ENCODE measurements at regions not wholly inside any gene's neighbourhood (a gene's known extent, or its start where the extent isn't known, plus 50 kb on each side); places are given as distances from the start of the nearest gene placed in this dataset.

DNA sequence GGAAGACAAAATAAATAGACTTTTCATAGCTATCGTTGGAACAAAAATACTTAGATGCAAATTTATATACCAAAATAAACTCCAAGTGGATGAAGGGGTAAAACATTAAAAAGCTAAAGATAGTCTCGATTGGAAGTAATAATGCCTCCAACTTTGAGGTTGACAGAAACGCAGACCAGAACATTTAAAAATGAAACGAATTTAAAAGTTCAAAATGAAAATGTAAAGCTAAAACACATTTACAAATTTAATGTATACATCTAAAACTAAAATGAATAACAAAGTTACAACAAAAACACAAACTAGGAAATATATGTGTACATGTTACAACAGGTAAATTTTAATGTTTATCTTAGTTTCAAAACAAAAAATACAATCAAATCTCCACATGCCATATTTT, 107.5 kb upstream of the AKR1E2 start:
- WGBS, result 76% methylated on average over 4 of the region's 4 CpGs
- no peak for DNase-seq (ENCODE audit: low spot score)

DNA sequence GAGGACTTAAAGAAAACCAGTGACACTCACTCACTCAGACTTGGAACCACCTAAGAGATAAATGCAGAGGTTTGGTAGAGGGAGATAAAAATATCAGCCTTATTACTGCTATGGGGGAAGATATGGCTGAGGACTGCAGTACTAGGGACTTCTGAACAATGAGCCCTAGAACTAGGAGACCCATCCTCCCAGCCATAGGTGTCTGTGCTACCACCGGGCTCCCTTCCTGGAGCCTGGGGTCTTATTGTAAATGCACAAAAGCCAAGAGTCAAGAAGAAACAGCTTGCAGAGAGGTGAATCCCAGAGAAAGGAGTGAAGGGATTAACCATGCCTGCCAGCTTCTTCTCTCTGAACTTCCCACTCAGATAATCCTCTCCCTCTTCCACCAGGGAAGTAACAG, 108.3 kb upstream of the AKR1E2 start:
- Histone ChIP-seq H3K36me3 (ENCODE audit: control insufficient read depth in 4 of 4, insufficient read depth in 3 of 4, low read depth in 1 of 4, low read length in 3 of 4) (no peaks in the 10 kb centered on the region), H3K9me3 (ENCODE audit: control insufficient read depth in 4 of 4, low read length in 3 of 4) (no peaks in the 10 kb centered on the region), H3K4me3 (ENCODE audit: low read depth in 1 of 3, low read length in 3 of 3) (no peak overlapping the region), H3K27ac (ENCODE audit: low read depth in 1 of 2, low read length in 2 of 2) (no peak overlapping the region), H3K4me1 (ENCODE audit: control insufficient read depth in 4 of 4, insufficient read depth in 4 of 4, low read length in 3 of 4) (no peaks in the 10 kb centered on the region), H3K9ac (ENCODE audit: low read depth in 1 of 2, low read length in 2 of 2) (no peak overlapping the region), H3K27me3 (ENCODE audit: control insufficient read depth in 4 of 4, insufficient read depth in 4 of 4, low read length in 3 of 4) (peaks cover 0 to 2% (median 0%) of the 10 kb centered on the region in 4 donors)
- DNase-seq (ENCODE audit: low spot score), result no peak
- 72% methylated on average over 1 of the region's 1 CpG for WGBS
- TF ChIP-seq, protein P1, sequence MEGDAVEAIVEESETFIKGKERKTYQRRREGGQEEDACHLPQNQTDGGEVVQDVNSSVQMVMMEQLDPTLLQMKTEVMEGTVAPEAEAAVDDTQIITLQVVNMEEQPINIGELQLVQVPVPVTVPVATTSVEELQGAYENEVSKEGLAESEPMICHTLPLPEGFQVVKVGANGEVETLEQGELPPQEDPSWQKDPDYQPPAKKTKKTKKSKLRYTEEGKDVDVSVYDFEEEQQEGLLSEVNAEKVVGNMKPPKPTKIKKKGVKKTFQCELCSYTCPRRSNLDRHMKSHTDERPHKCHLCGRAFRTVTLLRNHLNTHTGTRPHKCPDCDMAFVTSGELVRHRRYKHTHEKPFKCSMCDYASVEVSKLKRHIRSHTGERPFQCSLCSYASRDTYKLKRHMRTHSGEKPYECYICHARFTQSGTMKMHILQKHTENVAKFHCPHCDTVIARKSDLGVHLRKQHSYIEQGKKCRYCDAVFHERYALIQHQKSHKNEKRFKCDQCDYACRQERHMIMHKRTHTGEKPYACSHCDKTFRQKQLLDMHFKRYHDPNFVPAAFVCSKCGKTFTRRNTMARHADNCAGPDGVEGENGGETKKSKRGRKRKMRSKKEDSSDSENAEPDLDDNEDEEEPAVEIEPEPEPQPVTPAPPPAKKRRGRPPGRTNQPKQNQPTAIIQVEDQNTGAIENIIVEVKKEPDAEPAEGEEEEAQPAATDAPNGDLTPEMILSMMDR (IDR thresholded peaks at IDR 0.05; ENCODE audit: low read depth, low read length, missing input control), result no peak
- TF ChIP-seq RAD21 (IDR thresholded peaks at IDR 0.05), result no peak
- no peak for TF ChIP-seq JUND (IDR thresholded peaks at IDR 0.05)

More for the DNA sequence above, 107.5 kb upstream of the AKR1E2 start:
- Histone ChIP-seq H3K27me3 (ENCODE audit: control insufficient read depth in 4 of 4, insufficient read depth in 4 of 4, low read length in 3 of 4) (peaks cover 0 to 2% (median 0%) of the 10 kb centered on the region in 4 donors), H3K36me3 (ENCODE audit: control insufficient read depth in 4 of 4, insufficient read depth in 3 of 4, low read depth in 1 of 4, low read length in 3 of 4) (no peaks in the 10 kb centered on the region), H3K27ac (ENCODE audit: low read depth in 1 of 2, low read length in 2 of 2) (no peak overlapping the region), H3K9ac (ENCODE audit: low read depth in 1 of 2, low read length in 2 of 2) (no peak overlapping the region), H3K9me3 (ENCODE audit: control insufficient read depth in 4 of 4, low read length in 3 of 4) (no peaks in the 10 kb centered on the region), H3K4me3 (ENCODE audit: low read depth in 1 of 3, low read length in 3 of 3) (no peak overlapping the region), H3K4me1 (ENCODE audit: control insufficient read depth in 4 of 4, insufficient read depth in 4 of 4, low read length in 3 of 4) (no peaks in the 10 kb centered on the region)
- TF ChIP-seq RAD21 (IDR thresholded peaks at IDR 0.05) (no peak), NR2F2 (IDR thresholded peaks at IDR 0.05) (no peak), EGR1 (IDR thresholded peaks at IDR 0.05; ENCODE audit: low read depth in 2 of 2) (no peak), HNF4G (IDR thresholded peaks at IDR 0.05) (no peak), FOXA1 (IDR thresholded peaks at IDR 0.05) (no peak), SP1 (IDR thresholded peaks at IDR 0.05) (no peak), TAF1 (conservative IDR thresholded peaks at IDR 0.05) (no peak), JUND (IDR thresholded peaks at IDR 0.05) (no peak), FOXA2 (IDR thresholded peaks at IDR 0.05) (no peak)
- TF ChIP-seq, protein P2, sequence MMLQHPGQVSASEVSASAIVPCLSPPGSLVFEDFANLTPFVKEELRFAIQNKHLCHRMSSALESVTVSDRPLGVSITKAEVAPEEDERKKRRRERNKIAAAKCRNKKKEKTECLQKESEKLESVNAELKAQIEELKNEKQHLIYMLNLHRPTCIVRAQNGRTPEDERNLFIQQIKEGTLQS (IDR thresholded peaks at IDR 0.05), result no peak
- TF ChIP-seq, protein P3, sequence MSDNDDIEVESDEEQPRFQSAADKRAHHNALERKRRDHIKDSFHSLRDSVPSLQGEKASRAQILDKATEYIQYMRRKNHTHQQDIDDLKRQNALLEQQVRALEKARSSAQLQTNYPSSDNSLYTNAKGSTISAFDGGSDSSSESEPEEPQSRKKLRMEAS (IDR thresholded peaks at IDR 0.05), result no peak
- TF ChIP-seq, protein P4, sequence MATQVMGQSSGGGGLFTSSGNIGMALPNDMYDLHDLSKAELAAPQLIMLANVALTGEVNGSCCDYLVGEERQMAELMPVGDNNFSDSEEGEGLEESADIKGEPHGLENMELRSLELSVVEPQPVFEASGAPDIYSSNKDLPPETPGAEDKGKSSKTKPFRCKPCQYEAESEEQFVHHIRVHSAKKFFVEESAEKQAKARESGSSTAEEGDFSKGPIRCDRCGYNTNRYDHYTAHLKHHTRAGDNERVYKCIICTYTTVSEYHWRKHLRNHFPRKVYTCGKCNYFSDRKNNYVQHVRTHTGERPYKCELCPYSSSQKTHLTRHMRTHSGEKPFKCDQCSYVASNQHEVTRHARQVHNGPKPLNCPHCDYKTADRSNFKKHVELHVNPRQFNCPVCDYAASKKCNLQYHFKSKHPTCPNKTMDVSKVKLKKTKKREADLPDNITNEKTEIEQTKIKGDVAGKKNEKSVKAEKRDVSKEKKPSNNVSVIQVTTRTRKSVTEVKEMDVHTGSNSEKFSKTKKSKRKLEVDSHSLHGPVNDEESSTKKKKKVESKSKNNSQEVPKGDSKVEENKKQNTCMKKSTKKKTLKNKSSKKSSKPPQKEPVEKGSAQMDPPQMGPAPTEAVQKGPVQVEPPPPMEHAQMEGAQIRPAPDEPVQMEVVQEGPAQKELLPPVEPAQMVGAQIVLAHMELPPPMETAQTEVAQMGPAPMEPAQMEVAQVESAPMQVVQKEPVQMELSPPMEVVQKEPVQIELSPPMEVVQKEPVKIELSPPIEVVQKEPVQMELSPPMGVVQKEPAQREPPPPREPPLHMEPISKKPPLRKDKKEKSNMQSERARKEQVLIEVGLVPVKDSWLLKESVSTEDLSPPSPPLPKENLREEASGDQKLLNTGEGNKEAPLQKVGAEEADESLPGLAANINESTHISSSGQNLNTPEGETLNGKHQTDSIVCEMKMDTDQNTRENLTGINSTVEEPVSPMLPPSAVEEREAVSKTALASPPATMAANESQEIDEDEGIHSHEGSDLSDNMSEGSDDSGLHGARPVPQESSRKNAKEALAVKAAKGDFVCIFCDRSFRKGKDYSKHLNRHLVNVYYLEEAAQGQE (IDR thresholded peaks at IDR 0.05), result no peak

DNA sequence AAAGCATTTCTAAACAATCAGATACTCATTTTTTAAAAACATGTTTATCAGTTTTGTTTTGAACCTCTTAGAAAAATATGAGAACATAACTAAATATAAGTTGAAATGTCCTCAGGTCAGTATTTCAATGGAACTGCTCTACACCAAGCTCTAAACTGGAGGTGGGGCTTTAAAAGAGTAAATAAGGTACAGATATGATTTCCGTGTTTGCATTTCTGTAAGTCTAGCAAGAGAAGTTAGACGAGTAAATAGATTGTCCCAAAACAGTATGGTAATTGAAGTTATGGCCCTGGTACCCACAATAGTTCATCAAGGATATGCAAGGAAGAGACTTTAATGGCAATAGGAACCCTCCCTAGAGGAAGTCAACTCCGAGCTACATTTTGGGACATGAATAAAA, 115.1 kb upstream of the AKR1E2 start:
- Histone ChIP-seq H3K9me3 (ENCODE audit: control insufficient read depth in 4 of 4, low read length in 3 of 4) (no peaks in the 10 kb centered on the region), H3K4me1 (ENCODE audit: control insufficient read depth in 4 of 4, insufficient read depth in 4 of 4, low read length in 3 of 4) (no peaks in the 10 kb centered on the region), H3K36me3 (ENCODE audit: control insufficient read depth in 4 of 4, insufficient read depth in 3 of 4, low read depth in 1 of 4, low read length in 3 of 4) (no peaks in the 10 kb centered on the region), H3K27ac (ENCODE audit: low read depth in 1 of 2, low read length in 2 of 2) (no peak overlapping the region), H3K27me3 (ENCODE audit: control insufficient read depth in 4 of 4, insufficient read depth in 4 of 4, low read length in 3 of 4) (no peaks in the 10 kb centered on the region), H3K4me3 (ENCODE audit: low read depth in 1 of 3, low read length in 3 of 3) (no peak overlapping the region), H3K9ac (ENCODE audit: low read depth in 1 of 2, low read length in 2 of 2) (no peak overlapping the region)
- DNase-seq (ENCODE audit: low spot score), result no peak
- TF ChIP-seq RAD21 (IDR thresholded peaks at IDR 0.05) (no peak), TAF1 (conservative IDR thresholded peaks at IDR 0.05) (no peak), YY1 (IDR thresholded peaks at IDR 0.05) (no peak), GABPA (IDR thresholded peaks at IDR 0.05 in 1 of 2, conservative IDR thresholded peaks at IDR 0.05 in 1 of 2) (no peak), JUND (IDR thresholded peaks at IDR 0.05) (no peak), FOXA1 (IDR thresholded peaks at IDR 0.05) (no peak)
- TF ChIP-seq, protein P5, sequence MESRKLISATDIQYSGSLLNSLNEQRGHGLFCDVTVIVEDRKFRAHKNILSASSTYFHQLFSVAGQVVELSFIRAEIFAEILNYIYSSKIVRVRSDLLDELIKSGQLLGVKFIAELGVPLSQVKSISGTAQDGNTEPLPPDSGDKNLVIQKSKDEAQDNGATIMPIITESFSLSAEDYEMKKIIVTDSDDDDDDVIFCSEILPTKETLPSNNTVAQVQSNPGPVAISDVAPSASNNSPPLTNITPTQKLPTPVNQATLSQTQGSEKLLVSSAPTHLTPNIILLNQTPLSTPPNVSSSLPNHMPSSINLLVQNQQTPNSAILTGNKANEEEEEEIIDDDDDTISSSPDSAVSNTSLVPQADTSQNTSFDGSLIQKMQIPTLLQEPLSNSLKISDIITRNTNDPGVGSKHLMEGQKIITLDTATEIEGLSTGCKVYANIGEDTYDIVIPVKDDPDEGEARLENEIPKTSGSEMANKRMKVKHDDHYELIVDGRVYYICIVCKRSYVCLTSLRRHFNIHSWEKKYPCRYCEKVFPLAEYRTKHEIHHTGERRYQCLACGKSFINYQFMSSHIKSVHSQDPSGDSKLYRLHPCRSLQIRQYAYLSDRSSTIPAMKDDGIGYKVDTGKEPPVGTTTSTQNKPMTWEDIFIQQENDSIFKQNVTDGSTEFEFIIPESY (IDR thresholded peaks at IDR 0.05), result no peak
- WGBS, result 24% methylated on average over 3 of the region's 3 CpGs

Measured in liver (tissue), 8 donors.